Heart right ventricle (tissue), 16 donors: ENCODE measurements at regions not wholly inside any gene's neighbourhood (a gene's known extent, or its start where the extent isn't known, plus 50 kb on each side); places are given as distances from the start of the nearest gene placed in this dataset.
"Not testable (repeated sequence)": the region's sequence is repeated elsewhere in the genome, so short reads cannot be mapped to it uniquely, and the experiment has no call there.

ENCODE experiments used
- ATAC-seq, 8 donors: fragments of 200-7000 bp; cut with Tn5 transposase; one replicate each; pipeline ENCODE4 v1.9.1; 2020; ENCODE audit warnings: mild to moderate bottlenecking in 8 of 8, moderate library complexity in 8 of 8, moderate number of reproducible peaks in 1 of 8
- DNase-seq, 2 donors: peaks; one replicate each; pipeline ENCODE4 v3.0.0-alpha.2; 2020
- H3K27ac ChIP-seq, 10 donors: fragments of 200-600 bp; sonication (generic) in 2 of 10; one replicate each; pipeline versions ENCODE4 v1.5.0 to v1.8.0; 2020 to 2022; ENCODE audit warnings: mild to moderate bottlenecking in 3 of 10
- H3K27me3 ChIP-seq, 7 donors: fragments of 200-600 bp; one replicate each; pipeline ENCODE4 v1.8.0; 2021 to 2022; ENCODE audit warnings: mild to moderate bottlenecking in 2 of 7
- H3K36me3 ChIP-seq, 9 donors: fragments of 200-600 bp; sonication (generic) in 1 of 9; one replicate each; pipeline versions ENCODE4 v1.5.0 to v1.8.0; 2020 to 2022; ENCODE audit warnings: mild to moderate bottlenecking in 2 of 9
- H3K4me1 ChIP-seq, 9 donors: fragments of 200-600 bp; sonication (generic) in 1 of 9; one replicate each; pipeline versions ENCODE4 v1.5.0 to v1.8.0; 2020 to 2022; ENCODE audit warnings: mild to moderate bottlenecking in 4 of 9
- H3K4me3 ChIP-seq, 10 donors: fragments of 200-600 bp; sonication (generic) in 2 of 10; one replicate each; pipeline versions ENCODE4 v1.5.0 to v1.8.0; 2020 to 2022; ENCODE audit warnings: mild to moderate bottlenecking in 7 of 10, moderate library complexity in 2 of 10
- H3K9me3 ChIP-seq, 11 donors: fragments of 200-600 bp in 10 of 11; sonication (generic) in 2 of 11; one replicate each; pipeline versions ENCODE4 v1.5.0 to v1.8.0; 2013 to 2022; ENCODE audit warnings: mild to moderate bottlenecking in 2 of 11, control low read depth in 1 of 11, moderate library complexity in 1 of 11
- CTCF ChIP-seq, 9 donors: fragments of 200-600 bp; sonication (generic) in 2 of 9; IDR thresholded peaks; one replicate each; pipeline versions ENCODE4 v1.5.0 to v1.8.0; 2021 to 2022; ENCODE audit warnings: antibody characterized with exemption in 9 of 9, mild to moderate bottlenecking in 5 of 9, moderate library complexity in 1 of 9
- WGBS, 2 donors: extraction: QIAGEN DNeasy Blood & Tissue Kit; methylation state at CpG; one replicate each; pipeline ENCODE4 v1.1.7; 2013; ENCODE audit warnings: inconsistent platforms in 1 of 2; 5-methylcytosine and 5-hydroxymethylcytosine counted together
- intact Hi-C, 10 donors: fragments of 100-400 bp; cut with DNase I; formaldehyde crosslinking; loops; one replicate each; pipeline versions ENCODE4 v1.11.1 to v1.14.2; 2022
- donor health status: Arrhythmogenic right ventricular cardiomyopathy.
- donor health status: ischemic (EF 13 %, LVEDD 7.1; RV severe dilation, severe dysfunction).
- donor health status: healthy with polysubstance abuse.
- donor health status: DM: no; HTN: yes; CAD: no.
- donor health status: DM: no; HTN: no; CAD: no.
- donor health status: ischemic (EF 25% LVEDD 6.9; RV normal size, moderate dysfunction).
- donor health status: ischemic (EF 25% LVEDD 5.7; RV mildly dilated, moderate dysfunction).
- donor health status: healthy.
- donor health status: DM: yes; HTN: yes; CAD: no.
- donor health status: Ischemic cardiomyopathy.
- donor health status: ischemic (EF 35%, LVEDD 5.7; RV mildly dilated, moderate dysfunction).
- donor health status: nonischemic (EF 11% LVEDD 7.7; RV severe dilation, severe dysfunction).
- donor health status: DM: yes; HTN: yes; CAD: no.
- donor health status: PGD.
- donor health status: ischemic (EF 29% LVEDD 5.4; RV normal size, mild dysfunction).
- donor health status: nonischemic (EF 23%, LVEDD 6.1; RV moderate dilation, normal function).

- Histone ChIP-seq H3K4me1 (peaks cover 0 to 6% (median 0%) of the 10 kb centered on the region in 9 donors), H3K36me3 (no peaks in the 10 kb centered on the region), H3K4me3 (no peak overlapping the region), H3K9me3 (no peaks in the 10 kb centered on the region), H3K27ac (no peak overlapping the region), H3K27me3 (no peaks in the 10 kb centered on the region)
- DNase-seq (no peak), ATAC-seq (no peak)
- no peak for TF ChIP-seq CTCF (IDR thresholded peaks at IDR 0.05)
- intact Hi-C loops: no loop called here
- 47 to 51% methylated on average over 9 of the region's 9 CpGs for WGBS, 2 donors
Measured at GRCh38 chr10:8312781-8313180, 258.3 kb downstream of the GATA3 start.

- no peak overlapping the region for H3K27ac ChIP-seq
- H3K4me1 ChIP-seq: peaks cover 0 to 6% (median 0%) of the 10 kb centered on the region in 9 donors
- ATAC-seq (no peak), DNase-seq (no peak)
- 93 to 95% methylated on average over 5 of the region's 5 CpGs for WGBS, 2 donors
- intact Hi-C loops: no loop called here
- H3K27me3 ChIP-seq: peaks cover 0 to 6% (median 0%) of the 10 kb centered on the region in 7 donors
- H3K4me3 ChIP-seq: no peak overlapping the region
- no peaks in the 10 kb centered on the region for H3K9me3 ChIP-seq
- H3K36me3 ChIP-seq: no peaks in the 10 kb centered on the region
- TF ChIP-seq CTCF (IDR thresholded peaks at IDR 0.05): no peak
Measured at GRCh38 chr10:8314486-8314885, 260.0 kb downstream of the GATA3 start.

GRCh38 chr10:8315619-8316021, 261.1 kb downstream of the GATA3 start:
- ATAC-seq (no peak), DNase-seq (no peak)
- Histone ChIP-seq H3K27ac (no peak overlapping the region), H3K4me3 (no peak overlapping the region), H3K9me3 (no peaks in the 10 kb centered on the region), H3K36me3 (no peaks in the 10 kb centered on the region), H3K27me3 (peaks cover 0 to 16% (median 0%) of the 10 kb centered on the region in 7 donors), H3K4me1 (peaks cover 0 to 6% (median 0%) of the 10 kb centered on the region in 9 donors)
- WGBS, 2 donors: 46 to 57% methylated on average over 1 of the region's 1 CpG
- no peak for TF ChIP-seq CTCF (IDR thresholded peaks at IDR 0.05)
- intact Hi-C loops: no loop called here

- no peak overlapping the region for H3K27ac ChIP-seq
- peaks cover 0 to 19% (median 0%) of the 10 kb centered on the region in 7 donors for H3K27me3 ChIP-seq
- no peak overlapping the region for H3K4me3 ChIP-seq
- TF ChIP-seq CTCF (IDR thresholded peaks at IDR 0.05): no peak
- H3K4me1 ChIP-seq: peaks cover 0 to 6% (median 0%) of the 10 kb centered on the region in 9 donors
- no peaks in the 10 kb centered on the region for H3K36me3 ChIP-seq
- intact Hi-C loops: no loop called here
- ATAC-seq (no peak), DNase-seq (no peak)
- 81 to 83% methylated on average over 6 of the region's 6 CpGs for WGBS, 2 donors
- H3K9me3 ChIP-seq: no peaks in the 10 kb centered on the region
Measured at GRCh38 chr10:8316284-8316683, 261.8 kb downstream of the GATA3 start.

- H3K36me3 ChIP-seq, ATAC-seq, H3K4me3 ChIP-seq, intact Hi-C loops, H3K27ac ChIP-seq, H3K9me3 ChIP-seq, H3K4me1 ChIP-seq, DNase-seq: not testable (repeated sequence)
- H3K27me3 ChIP-seq: peaks cover 0 to 21% (median 5%) of the 10 kb centered on the region in 7 donors
- WGBS, 2 donors: 79 to 87% methylated on average over 3 of the region's 3 CpGs
Measured at GRCh38 chr10:8318429-8318828, 263.9 kb downstream of the GATA3 start.
